Fibroblast of skin of left quadriceps (primary cell): ENCODE measurements at regions not wholly inside any gene's neighbourhood (a gene's known extent, or its start where the extent isn't known, plus 50 kb on each side); places are given as distances from the start of the nearest gene placed in this dataset.

Source experiments
- DNase-seq, 2 experiments: peaks; one replicate each; pipeline ENCODE4 v3.0.0-alpha.2; 2013; ENCODE audit warnings: low read depth in 2 of 2

DNA sequence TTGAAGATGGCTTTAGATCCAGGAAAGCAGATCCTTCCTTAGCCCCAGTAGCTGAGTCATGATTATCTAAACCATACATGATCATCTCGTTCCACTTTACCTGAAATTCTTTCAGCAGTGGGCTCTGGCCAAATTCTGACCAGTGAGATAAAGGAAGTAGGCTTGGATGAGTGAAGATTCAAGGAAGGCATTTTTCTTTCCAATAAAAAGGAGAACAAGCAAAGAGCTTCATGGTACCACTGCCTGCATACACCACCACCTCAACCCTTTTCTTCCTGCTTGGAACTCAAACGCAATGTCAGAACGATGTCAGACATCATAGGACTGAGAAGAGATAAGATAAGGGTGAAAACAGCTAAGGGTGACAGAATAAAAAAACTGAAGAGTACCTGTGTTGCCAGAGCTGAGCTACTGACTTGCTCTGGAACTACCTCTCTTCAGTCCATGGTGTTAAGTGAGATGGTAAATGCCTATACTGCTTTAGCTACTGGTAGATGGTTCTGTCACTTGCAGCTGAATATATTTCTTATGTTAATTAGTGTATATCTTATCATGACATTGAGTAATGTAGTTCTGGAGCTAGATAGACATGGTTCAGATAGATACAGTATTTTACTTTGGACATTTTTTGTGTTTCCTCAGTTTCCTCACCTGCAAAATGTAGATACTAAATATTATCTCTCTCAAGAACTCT lies 58.7 kb upstream of the ACVR1 start:
- DNase-seq, result no peak

DNA sequence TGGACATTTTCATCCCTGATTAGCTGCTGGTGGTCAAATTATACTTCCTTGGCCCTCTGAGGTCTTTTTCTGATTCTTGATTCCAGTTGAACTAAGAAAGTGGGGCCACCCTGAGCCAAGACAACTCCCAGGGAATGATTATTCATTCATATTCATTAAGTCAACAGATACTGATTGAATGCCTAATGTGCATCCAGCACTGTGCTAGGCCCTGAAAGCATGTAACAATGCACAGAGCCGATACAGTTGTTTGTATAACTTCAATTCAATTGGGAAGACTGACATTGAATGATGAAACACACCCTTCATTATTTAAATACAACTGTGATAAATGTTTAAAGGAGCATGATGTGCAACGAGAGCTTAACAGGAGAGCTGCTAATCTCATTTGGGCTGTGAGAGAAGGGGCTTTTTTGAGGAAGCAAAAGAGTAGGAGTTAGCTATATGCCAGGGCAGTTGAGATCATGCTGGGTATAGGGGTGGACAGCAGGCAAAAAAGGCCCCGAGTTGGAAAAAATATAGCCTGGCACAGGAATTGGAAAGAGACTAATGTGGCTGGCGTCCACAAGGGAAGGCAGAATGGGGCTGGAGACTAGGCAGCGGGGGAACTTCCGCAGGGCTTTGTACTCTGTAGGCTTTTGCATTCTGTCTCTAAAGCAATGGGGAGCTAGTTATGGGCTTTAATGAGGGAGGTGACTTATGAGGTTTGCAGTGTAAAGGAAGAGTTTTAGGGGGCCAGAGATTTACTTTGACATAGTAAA lies 57.2 kb upstream of the ACVR1 start:
- no peak for DNase-seq

DNA sequence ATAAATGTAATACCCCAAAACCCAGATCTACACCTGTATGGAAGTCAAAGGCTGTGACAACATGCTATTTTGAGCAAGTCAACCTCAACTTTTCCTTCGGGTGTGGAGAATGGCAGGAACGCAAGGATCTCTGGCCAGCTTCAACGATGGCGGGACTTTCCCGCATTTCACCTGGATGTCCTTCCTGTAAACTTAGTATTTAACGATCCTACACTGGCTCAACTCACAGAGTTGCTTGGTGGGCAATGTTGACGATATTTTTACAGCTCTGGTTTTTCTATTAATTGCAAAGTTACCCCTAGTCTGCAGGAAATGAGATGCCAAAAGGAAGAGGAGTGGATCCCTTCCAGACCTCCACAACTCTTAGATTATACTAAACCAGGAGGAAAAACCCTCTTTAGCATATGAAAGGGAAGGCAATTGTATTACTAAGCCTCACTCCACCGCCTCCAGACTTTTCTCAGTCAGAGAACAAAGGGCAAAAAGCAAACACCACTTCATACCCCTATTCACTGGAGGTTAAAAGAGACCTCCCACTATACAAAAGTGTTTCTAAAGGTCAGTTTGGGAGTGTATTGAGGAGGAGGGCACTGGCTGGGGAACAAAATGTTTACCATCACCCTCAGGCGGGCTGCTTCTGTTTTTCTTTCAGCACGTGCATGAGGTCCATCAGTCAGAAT lies 56.5 kb upstream of the ACVR1 start:
- no peak for DNase-seq

DNA sequence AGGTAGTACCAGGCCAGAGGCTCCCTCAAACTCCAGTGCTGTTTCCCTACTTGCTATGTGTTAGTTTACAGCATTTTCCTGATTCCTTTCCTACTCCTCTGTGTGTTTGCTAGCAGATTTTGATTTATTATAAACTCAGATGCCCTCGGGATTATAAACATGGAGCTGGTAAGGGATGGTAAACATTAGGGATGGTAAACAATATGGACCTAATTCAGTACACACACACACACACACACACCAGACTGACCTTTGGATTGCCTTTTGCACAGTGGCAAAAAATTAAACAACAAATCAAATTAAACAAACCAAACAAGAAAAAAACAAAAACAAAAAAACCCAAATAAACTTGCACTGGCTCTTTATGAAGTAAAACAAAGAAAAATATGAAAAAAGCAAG lies 55.4 kb upstream of the ACVR1 start:
- DNase-seq, result no peak

DNA sequence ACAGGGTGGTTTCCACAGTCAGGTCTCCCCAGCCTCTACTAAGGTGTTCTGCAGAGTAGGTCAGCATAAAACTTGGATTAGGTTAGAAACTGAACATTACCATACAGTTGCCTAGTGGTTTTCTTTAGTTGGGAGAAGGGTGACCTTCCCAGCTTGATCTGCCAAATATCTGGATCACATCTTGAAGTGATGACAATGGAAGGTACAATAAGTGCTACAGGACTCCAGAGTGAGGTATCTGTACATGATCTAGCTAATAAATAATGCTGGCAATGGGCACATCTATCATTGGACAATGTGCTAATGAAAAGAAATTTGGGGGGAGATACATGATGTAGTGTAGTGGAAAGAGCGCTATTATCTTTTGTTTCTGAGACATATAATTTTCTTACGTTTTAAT lies 54.6 kb upstream of the ACVR1 start:
- DNase-seq, result no peak

DNA sequence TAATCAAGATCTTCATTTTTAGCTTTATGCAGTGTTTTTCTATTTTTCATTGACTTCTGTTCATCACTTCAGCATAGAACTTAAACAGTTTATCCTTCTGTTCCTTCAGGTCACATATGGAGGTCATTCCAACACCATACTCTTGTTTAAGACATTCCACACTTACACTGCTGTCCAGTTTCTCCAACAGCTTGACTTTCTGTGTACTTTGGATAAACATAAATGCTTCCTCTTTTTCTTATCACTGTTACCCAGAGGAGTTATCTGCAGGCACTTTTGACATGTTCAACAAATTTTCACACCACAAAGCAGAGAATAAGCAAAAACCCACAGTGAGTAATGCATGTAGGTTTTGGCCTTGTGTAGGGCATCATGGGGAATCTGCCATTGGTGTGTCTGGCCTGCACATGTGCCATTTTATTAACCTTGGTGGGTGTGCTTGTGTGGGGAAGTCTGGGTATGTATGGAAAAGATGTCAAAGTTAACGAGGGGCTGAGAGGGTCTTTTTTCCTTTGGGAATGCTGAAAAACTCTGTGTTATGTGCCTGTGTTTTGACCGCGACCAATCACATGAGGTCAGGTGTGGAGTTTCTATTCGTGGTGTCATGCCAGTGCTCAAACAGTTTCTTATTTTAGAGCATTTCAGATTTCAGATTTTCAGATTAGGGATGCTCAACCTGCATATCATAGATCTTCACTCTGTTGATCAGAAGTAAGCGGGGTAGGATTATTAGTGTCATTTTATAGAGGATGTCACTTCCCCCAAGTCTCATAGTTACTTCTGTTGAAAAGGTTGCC lies 53.9 kb upstream of the ACVR1 start:
- no peak for DNase-seq

DNA sequence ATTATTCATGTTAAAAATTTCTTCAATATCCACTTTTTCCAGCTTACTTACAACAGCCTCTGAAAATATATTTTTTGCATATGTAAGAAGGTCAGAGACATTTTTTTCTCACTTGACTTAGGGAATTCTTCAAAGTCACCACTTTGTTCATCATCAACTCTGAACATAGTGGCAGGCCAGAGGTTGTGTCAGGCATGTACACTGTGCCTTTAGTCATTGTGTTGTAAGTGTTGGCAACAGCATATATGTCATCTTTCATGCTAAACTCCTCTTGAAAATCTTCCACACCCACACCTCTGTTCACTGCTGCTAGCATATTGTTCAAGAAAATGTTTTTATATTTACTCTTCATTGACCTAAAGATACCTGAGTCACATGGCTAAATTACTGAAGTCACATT lies 52.2 kb upstream of the ACVR1 start:
- no peak for DNase-seq

DNA sequence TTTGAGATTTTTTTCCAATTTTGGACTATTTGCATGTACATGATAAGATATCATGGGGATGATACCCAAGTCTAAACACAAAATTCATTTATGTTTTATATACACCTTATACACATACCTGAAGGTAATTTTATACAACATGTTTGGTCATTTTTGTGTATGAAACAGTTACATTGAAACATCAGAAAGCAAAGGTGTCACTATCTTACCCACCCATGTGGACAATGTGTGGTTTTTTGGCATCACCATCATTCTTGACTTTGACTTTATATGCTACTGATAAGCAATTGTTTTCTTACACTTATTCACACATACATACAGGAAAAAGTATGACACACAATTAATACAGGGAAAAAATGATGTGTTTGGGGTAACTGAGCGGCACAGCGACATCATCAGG lies 51.0 kb upstream of the ACVR1 start:
- DNase-seq, result no peak
